Fibroblast of lung (primary cell): ENCODE measurements at regions not wholly inside any gene's neighbourhood (a gene's known extent, or its start where the extent isn't known, plus 50 kb on each side); places are given as distances from the start of the nearest gene placed in this dataset.

ENCODE experiments used
- DNase-seq, 2 donors: peaks; one replicate each; pipeline versions ENCODE4 v3.0.0 to v3.0.0-alpha.2; 2010; ENCODE audit warnings: low read depth in 2 of 2
- H2AFZ ChIP-seq: 2 replicates; pipeline ENCODE4 v1.5.1; 2012; ENCODE audit warnings: low read length, control low read depth, inconsistent platforms
- H3K27ac ChIP-seq: 2 replicates; pipeline ENCODE4 v1.5.1; 2011; ENCODE audit warnings: low read length, control low read depth; ENCODE audit not compliant: insufficient read depth
- H3K27me3 ChIP-seq: 2 replicates; pipeline ENCODE4 v1.5.1; 2011; ENCODE audit warnings: mild to moderate bottlenecking, low read length; ENCODE audit not compliant: control insufficient read depth, insufficient read depth
- H3K36me3 ChIP-seq: 2 replicates; pipeline ENCODE4 v1.5.1; 2011; ENCODE audit warnings: low read length; ENCODE audit not compliant: control insufficient read depth, insufficient read depth
- H3K4me1 ChIP-seq: 2 replicates; pipeline ENCODE4 v1.5.1; 2011; ENCODE audit warnings: low read length; ENCODE audit not compliant: control insufficient read depth, insufficient read depth; ENCODE audit errors: extremely low read depth
- H3K4me2 ChIP-seq: 2 replicates; pipeline ENCODE4 v1.5.1; 2011; ENCODE audit warnings: low read length, control low read depth; ENCODE audit not compliant: insufficient read depth; ENCODE audit errors: extremely low read depth
- H3K4me3 ChIP-seq, 4 experiments: fragments of 200-600 bp in 1 of 4; sonication (generic) in 1 of 4; replicated peaks in 1 of 4; 2 replicates each; pipeline ENCODE4 v1.5.1; 2011 to 2016; ENCODE audit warnings: low read length in 4 of 4, low read depth in 3 of 4, mild to moderate bottlenecking in 3 of 4, control low read depth in 2 of 4, inconsistent platforms in 1 of 4, mixed read lengths in 1 of 4; ENCODE audit not compliant: insufficient read depth in 1 of 4; ENCODE audit errors: control extremely low read depth in 1 of 4
- H3K79me2 ChIP-seq: 2 replicates; pipeline ENCODE4 v1.5.1; 2012; ENCODE audit warnings: mild to moderate bottlenecking, low read length, inconsistent platforms; ENCODE audit not compliant: control insufficient read depth, insufficient read depth
- H3K9ac ChIP-seq: 2 replicates; pipeline ENCODE4 v1.5.1; 2011; ENCODE audit warnings: mild to moderate bottlenecking, low read length, control low read depth; ENCODE audit not compliant: insufficient read depth
- H3K9me3 ChIP-seq: 2 replicates; pipeline ENCODE4 v1.5.1; 2012; ENCODE audit warnings: low read depth, low read length; ENCODE audit not compliant: control insufficient read depth, insufficient read depth
- H4K20me1 ChIP-seq: 2 replicates; pipeline ENCODE4 v1.5.1; 2011; ENCODE audit warnings: low read length; ENCODE audit not compliant: control insufficient read depth, insufficient read depth; ENCODE audit errors: extremely low read depth
- EZH2 ChIP-seq: IDR thresholded peaks from 2 replicates; pipeline ENCODE4 v1.5.1; 2012; ENCODE audit warnings: low read length, control low read depth, mild to moderate bottlenecking; ENCODE audit errors: missing control alignments
- TF ChIP-seq, protein P1 (sequence below), 2 donors: IDR thresholded peaks in 1 of 2; conservative IDR thresholded peaks in 1 of 2; 1 replicate in 1 of 2; 2 replicates in 1 of 2; pipeline ENCODE4 v1.5.1; 2011 to 2012; ENCODE audit warnings: low read length in 2 of 2, control low read depth in 1 of 2, inconsistent platforms in 1 of 2, low read depth in 1 of 2, mild to moderate bottlenecking in 1 of 2

DNA sequence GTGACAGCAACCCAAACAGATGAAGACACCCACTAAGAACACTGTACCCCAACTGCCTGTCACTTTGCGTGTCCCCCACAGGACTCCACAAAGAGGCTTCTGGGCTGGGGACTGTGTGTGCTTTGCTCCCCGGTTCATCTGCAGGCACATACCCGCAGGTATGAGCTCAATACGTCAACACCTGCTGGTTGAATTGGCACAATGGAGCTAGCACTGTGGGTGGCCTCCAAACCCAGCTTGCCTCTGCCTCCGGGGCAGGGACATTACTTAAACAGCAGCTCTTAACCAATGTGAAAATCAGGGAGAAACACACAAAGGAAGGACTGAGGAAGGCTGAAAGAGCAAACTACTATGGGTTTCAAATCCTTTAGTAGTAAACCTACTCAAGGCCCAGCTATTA, 140.2 kb upstream of the TIAM1 start:
- Histone ChIP-seq H3K9me3 (no peaks in the 10 kb centered on the region), H3K4me3 (no peak overlapping the region), H3K4me1 (no peaks in the 10 kb centered on the region), H4K20me1 (no peaks in the 10 kb centered on the region), H3K36me3 (no peaks in the 10 kb centered on the region), H3K79me2 (no peaks in the 10 kb centered on the region), H3K4me2 (no peak overlapping the region), H3K27me3 (no peaks in the 10 kb centered on the region), H3K27ac (no peak overlapping the region), H3K9ac (no peak overlapping the region), H2AFZ (no peak overlapping the region)
- no peak for DNase-seq
- TF ChIP-seq, protein P1, sequence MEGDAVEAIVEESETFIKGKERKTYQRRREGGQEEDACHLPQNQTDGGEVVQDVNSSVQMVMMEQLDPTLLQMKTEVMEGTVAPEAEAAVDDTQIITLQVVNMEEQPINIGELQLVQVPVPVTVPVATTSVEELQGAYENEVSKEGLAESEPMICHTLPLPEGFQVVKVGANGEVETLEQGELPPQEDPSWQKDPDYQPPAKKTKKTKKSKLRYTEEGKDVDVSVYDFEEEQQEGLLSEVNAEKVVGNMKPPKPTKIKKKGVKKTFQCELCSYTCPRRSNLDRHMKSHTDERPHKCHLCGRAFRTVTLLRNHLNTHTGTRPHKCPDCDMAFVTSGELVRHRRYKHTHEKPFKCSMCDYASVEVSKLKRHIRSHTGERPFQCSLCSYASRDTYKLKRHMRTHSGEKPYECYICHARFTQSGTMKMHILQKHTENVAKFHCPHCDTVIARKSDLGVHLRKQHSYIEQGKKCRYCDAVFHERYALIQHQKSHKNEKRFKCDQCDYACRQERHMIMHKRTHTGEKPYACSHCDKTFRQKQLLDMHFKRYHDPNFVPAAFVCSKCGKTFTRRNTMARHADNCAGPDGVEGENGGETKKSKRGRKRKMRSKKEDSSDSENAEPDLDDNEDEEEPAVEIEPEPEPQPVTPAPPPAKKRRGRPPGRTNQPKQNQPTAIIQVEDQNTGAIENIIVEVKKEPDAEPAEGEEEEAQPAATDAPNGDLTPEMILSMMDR (conservative IDR thresholded peaks at IDR 0.05 in 1 of 2, IDR thresholded peaks at IDR 0.05 in 1 of 2; ENCODE audit: low read depth in 1 of 2, low read length in 2 of 2) = no peak

DNA sequence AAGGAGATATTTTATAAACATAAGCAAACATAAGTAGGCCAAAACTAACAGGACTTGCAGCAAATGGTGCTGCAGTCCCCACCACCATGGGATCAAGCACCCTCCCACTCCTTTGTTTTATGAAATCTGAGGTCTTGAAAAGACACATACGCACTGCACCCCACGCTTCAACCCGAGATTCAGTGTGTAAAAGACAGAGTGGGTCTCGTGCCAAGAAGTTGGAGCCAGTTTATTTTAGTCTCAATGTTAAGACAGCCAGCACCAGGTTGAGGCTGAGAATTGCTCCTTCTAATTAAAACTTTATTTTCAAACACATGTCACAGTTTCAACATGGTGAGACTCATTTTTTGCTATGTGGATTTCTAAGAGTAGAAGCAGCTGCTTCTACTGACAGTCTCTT, 139.1 kb upstream of the TIAM1 start:
- Histone ChIP-seq H3K36me3 (no peaks in the 10 kb centered on the region), H4K20me1 (no peaks in the 10 kb centered on the region), H3K4me3 (no peak overlapping the region), H3K27ac (no peak overlapping the region), H2AFZ (no peak overlapping the region), H3K4me2 (no peak overlapping the region), H3K27me3 (no peaks in the 10 kb centered on the region), H3K4me1 (no peaks in the 10 kb centered on the region), H3K9me3 (no peaks in the 10 kb centered on the region), H3K79me2 (no peaks in the 10 kb centered on the region), H3K9ac (no peak overlapping the region)
- DNase-seq = no peak
- no peak for TF ChIP-seq EZH2
- TF ChIP-seq, protein P1 (conservative IDR thresholded peaks at IDR 0.05 in 1 of 2, IDR thresholded peaks at IDR 0.05 in 1 of 2; ENCODE audit: low read depth in 1 of 2, low read length in 2 of 2) = no peak

DNA sequence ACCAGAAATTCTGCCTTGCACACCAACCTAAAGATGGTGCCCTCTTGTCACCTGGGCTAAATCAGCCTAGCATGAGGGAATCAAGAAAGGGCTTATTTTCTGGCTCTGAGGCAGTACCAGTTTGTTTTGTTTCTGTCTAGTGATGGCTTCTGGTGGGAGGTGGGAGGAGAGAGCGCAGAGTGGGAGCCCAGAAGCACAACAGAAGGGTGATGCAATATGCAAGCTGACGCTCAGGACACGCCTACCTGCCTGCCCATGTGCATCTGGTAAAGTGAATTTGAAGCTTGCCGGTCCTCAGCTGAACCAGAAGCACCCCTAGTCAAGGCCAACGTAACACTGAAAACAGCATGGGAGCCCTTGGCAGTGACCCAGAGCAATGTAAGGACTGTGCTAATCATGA, 138.4 kb upstream of the TIAM1 start:
- Histone ChIP-seq H3K4me1 (no peaks in the 10 kb centered on the region), H3K27me3 (no peaks in the 10 kb centered on the region), H4K20me1 (no peaks in the 10 kb centered on the region), H3K9me3 (no peaks in the 10 kb centered on the region), H2AFZ (no peak overlapping the region), H3K4me3 (no peak overlapping the region), H3K36me3 (no peaks in the 10 kb centered on the region), H3K79me2 (no peaks in the 10 kb centered on the region), H3K4me2 (no peak overlapping the region), H3K9ac (no peak overlapping the region), H3K27ac (no peak overlapping the region)
- TF ChIP-seq, protein P1 (conservative IDR thresholded peaks at IDR 0.05 in 1 of 2, IDR thresholded peaks at IDR 0.05 in 1 of 2; ENCODE audit: low read depth in 1 of 2, low read length in 2 of 2) = no peak
- no peak for TF ChIP-seq EZH2
- DNase-seq = no peak
